Neuronal stem cell (in vitro differentiated cells): ENCODE measurements at regions not wholly inside any gene's neighbourhood (a gene's known extent, or its start where the extent isn't known, plus 50 kb on each side); places are given as distances from the start of the nearest gene placed in this dataset.

Experiments
- DNase-seq: peaks from one replicate; pipeline ENCODE4 v3.0.0-alpha.2; 2013; ENCODE audit warnings: low spot score
- H2AFZ ChIP-seq: one replicate; pipeline ENCODE4 v1.6.1; 2013; ENCODE audit warnings: mild to moderate bottlenecking, low read length, inconsistent platforms
- H2AK5ac ChIP-seq: 2 replicates; pipeline ENCODE4 v1.6.1; 2013; ENCODE audit warnings: low read depth, mild to moderate bottlenecking, inconsistent platforms, low read length, moderate library complexity, mixed read lengths
- H2BK120ac ChIP-seq: 2 replicates; pipeline ENCODE4 v1.6.1; 2013; ENCODE audit warnings: low read depth, mild to moderate bottlenecking, inconsistent platforms, low read length, moderate library complexity, mixed read lengths
- H2BK12ac ChIP-seq: one replicate; pipeline ENCODE4 v1.6.1; 2013; ENCODE audit warnings: low read length, inconsistent platforms
- H2BK15ac ChIP-seq: 2 replicates; pipeline ENCODE4 v1.6.1; 2013; ENCODE audit warnings: mild to moderate bottlenecking, low read length, inconsistent platforms, mixed read lengths
- H2BK5ac ChIP-seq: one replicate; pipeline ENCODE4 v1.6.1; 2013; ENCODE audit warnings: inconsistent platforms, mild to moderate bottlenecking, low read length, moderate library complexity
- H3K14ac ChIP-seq: one replicate; pipeline ENCODE4 v1.6.1; 2013; ENCODE audit warnings: low read length, inconsistent platforms
- H3K18ac ChIP-seq: 2 replicates; pipeline ENCODE4 v1.6.1; 2013; ENCODE audit warnings: low read length, inconsistent platforms
- H3K23ac ChIP-seq: 2 replicates; pipeline ENCODE4 v1.6.1; 2013; ENCODE audit warnings: low read depth, mild to moderate bottlenecking, mixed read lengths, low read length, inconsistent platforms; ENCODE audit not compliant: poor library complexity
- H3K27ac ChIP-seq: replicated peaks from 3 replicates; pipeline ENCODE4 v1.5.1; 2013; ENCODE audit warnings: low read length, inconsistent platforms
- H3K27me3 ChIP-seq, 3 experiments: 2 replicates each; pipeline ENCODE4 v1.6.1; 2013; ENCODE audit warnings: low read length in 3 of 3, mild to moderate bottlenecking in 2 of 3, inconsistent platforms in 1 of 3, low read depth in 1 of 3, mixed read lengths in 1 of 3, moderate library complexity in 1 of 3; ENCODE audit not compliant: control insufficient read depth in 3 of 3, insufficient read depth in 3 of 3
- H3K36me3 ChIP-seq, 2 donors: replicated peaks in 1 of 2; 2 replicates each; pipeline ENCODE4 v1.6.1; 2013; ENCODE audit warnings: low read length in 2 of 2; ENCODE audit not compliant: control insufficient read depth in 2 of 2, insufficient read depth in 2 of 2
- H3K4ac ChIP-seq: 2 replicates; pipeline ENCODE4 v1.6.1; 2013; ENCODE audit warnings: inconsistent platforms, mild to moderate bottlenecking, low read length, moderate library complexity
- H3K4me1 ChIP-seq, 2 donors: 1 replicate in 1 of 2; 2 replicates in 1 of 2; pipeline ENCODE4 v1.6.1; 2013; ENCODE audit warnings: low read length in 2 of 2, low read depth in 1 of 2; ENCODE audit not compliant: control insufficient read depth in 2 of 2, insufficient read depth in 1 of 2
- H3K4me2 ChIP-seq: one replicate; pipeline ENCODE4 v1.6.1; 2013; ENCODE audit warnings: mild to moderate bottlenecking, low read length, inconsistent platforms; ENCODE audit not compliant: insufficient read depth, poor library complexity, severe bottlenecking
- H3K4me3 ChIP-seq, 2 donors: 2 replicates each; pipeline ENCODE4 v1.5.1; 2013; ENCODE audit warnings: low read length in 2 of 2, mild to moderate bottlenecking in 2 of 2, inconsistent platforms in 1 of 2, moderate library complexity in 1 of 2
- H3K79me1 ChIP-seq: one replicate; pipeline ENCODE4 v1.6.1; 2013; ENCODE audit warnings: low read depth, mild to moderate bottlenecking, inconsistent platforms, low read length, moderate library complexity
- H3K9ac ChIP-seq: one replicate; pipeline ENCODE4 v1.6.1; 2013; ENCODE audit warnings: mild to moderate bottlenecking, low read depth, low read length, inconsistent platforms; ENCODE audit not compliant: poor library complexity
- H3K9me3 ChIP-seq, 2 donors: replicated peaks in 1 of 2; 2 replicates each; pipeline versions ENCODE3 to v1.6.1; 2013; ENCODE audit warnings: low read length in 2 of 2, mild to moderate bottlenecking in 2 of 2, inconsistent platforms in 1 of 2, low read depth in 1 of 2, mixed read lengths in 1 of 2, moderate library complexity in 1 of 2; ENCODE audit not compliant: control insufficient read depth in 2 of 2, insufficient read depth in 1 of 2
- H4K8ac ChIP-seq: one replicate; pipeline ENCODE4 v1.6.1; 2013; ENCODE audit warnings: low read depth, mild to moderate bottlenecking, inconsistent platforms, low read length, moderate library complexity
- H4K91ac ChIP-seq: one replicate; pipeline ENCODE4 v1.6.1; 2013; ENCODE audit warnings: low read length, low read depth, mild to moderate bottlenecking, inconsistent platforms; ENCODE audit not compliant: poor library complexity
- WGBS, 2 donors: extraction: QIAGEN DNeasy Blood & Tissue Kit; methylation state at CpG; one replicate each; pipeline ENCODE4 v1.1.7; 2013; ENCODE audit warnings: missing lambda C conversion rate in 2 of 2, mixed read lengths in 1 of 2; ENCODE audit not compliant: insufficient read length in 2 of 2, insufficient replicate concordance in 1 of 2; ENCODE audit errors: extremely low coverage in 2 of 2; 5-methylcytosine and 5-hydroxymethylcytosine counted together

DNA sequence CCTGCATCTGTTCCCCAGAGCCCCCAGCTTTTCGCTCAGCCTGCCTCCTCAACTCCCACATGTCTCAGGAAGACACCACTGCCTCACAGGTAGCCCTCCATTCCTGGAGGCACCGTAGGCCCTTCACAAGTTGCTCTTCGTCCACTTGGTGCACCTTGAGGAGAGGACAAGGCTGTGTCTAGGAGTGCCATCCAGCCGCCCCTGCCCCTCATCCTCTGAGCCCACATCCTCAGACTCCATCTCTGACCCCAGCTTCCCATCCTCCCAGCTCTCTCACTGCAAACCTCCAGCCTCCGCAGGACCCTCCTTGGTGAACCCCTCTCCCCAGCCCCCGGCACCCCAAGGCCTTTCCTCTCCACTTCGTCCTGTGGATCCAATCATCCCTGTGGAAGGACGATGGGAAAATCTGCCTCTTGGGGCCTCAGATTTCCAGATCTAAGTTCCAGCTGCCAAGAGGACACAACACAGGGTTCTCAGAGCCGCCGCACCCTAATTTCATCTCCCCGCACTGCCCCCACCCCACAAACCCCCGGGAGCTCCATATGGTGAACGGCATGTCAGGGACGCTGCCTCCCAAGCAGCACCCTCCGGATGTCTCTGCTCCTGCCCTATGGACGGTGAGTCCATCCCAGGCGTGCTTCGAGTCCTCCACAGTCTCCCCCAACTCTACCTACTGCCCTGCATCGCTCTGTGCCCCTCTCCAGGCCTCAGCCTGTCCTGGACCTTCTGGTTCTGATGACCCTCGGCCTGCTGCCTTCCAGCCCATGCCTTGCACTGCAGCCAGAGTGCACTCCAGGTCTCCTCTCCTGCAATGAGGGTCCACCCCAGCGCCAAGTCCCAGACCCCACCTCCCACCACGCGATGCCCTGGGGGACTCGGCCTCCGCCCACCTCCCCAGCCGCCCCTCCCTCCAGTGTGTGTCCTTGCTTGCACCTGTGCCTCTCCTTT lies 314.1 kb upstream of the DIO3 start:
- no CpG with 5 or more reads among the region's 26 CpGs for WGBS, 2 donors
- Histone ChIP-seq H3K9me3 (peaks cover 0 to 4% of the 10 kb centered on the region in 2 donors), H3K23ac (peak overlapping the region; percentile 18), H4K91ac (no peak overlapping the region), H3K36me3 (no peaks in the 10 kb centered on the region), H2AK5ac (peak overlapping the region; percentile 77), H3K27ac (no peak overlapping the region), H3K14ac (no peak overlapping the region), H3K79me1 (no peaks in the 10 kb centered on the region), H3K9ac (no peak overlapping the region), H2BK5ac (peak overlapping the region; percentile 0), H3K27me3 (no peaks in the 10 kb centered on the region), H2AFZ (no peak overlapping the region), H2BK12ac (peak overlapping the region; percentile 26), H3K4me1 (no peaks in the 10 kb centered on the region), H4K8ac (no peak overlapping the region), H3K18ac (peak overlapping the region; percentile 53), H2BK15ac (no peak overlapping the region), H3K4me2 (no peak overlapping the region), H2BK120ac (no peak overlapping the region), H3K4ac (no peak overlapping the region), H3K4me3 (no peak overlapping the region)
- no peak for DNase-seq

DNA sequence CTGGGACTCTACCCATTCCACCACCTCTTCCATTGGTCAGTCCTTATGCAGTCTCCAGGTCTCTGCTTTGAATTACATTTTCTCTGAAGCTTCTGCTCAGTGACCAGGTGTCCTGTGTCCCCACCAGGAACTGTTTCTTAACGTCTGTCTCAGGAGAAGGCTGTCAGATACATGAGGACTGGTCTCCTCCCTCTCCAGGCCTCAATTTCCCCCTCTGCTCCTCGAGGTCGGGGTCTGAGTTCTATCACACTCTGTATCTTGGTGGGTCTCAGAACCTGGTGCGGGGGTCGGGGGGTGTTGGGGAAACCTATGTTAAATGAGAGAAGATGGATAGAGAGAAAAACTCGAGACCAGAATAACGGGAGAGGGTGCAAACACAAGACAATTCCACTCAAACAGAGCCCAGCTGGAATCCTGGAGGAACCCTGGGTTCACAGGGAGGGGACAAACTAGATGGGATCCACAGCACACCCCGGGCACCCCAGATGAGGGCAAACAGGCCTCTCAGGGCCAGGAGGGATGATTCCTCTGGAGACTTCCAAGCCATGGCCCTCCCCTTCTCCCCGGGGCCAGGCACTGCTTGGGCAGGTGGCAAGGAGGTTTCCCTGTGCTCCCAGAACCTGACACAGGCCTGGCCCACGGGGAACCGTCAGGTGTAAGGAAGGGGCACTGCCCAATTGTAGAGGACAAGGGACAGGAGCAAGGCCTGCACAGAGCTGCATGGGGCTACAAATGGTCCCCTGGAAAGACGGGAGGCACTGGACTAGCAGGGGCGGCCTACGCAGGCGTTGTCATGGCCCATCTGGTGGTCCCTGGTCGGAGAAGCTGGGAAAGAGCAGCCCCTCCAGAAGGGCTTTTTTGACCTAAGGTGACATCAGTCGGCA lies 313.2 kb upstream of the DIO3 start:
- Histone ChIP-seq H3K9me3 (peaks cover 0 to 4% of the 10 kb centered on the region in 2 donors), H3K4me2 (no peak overlapping the region)

DNA sequence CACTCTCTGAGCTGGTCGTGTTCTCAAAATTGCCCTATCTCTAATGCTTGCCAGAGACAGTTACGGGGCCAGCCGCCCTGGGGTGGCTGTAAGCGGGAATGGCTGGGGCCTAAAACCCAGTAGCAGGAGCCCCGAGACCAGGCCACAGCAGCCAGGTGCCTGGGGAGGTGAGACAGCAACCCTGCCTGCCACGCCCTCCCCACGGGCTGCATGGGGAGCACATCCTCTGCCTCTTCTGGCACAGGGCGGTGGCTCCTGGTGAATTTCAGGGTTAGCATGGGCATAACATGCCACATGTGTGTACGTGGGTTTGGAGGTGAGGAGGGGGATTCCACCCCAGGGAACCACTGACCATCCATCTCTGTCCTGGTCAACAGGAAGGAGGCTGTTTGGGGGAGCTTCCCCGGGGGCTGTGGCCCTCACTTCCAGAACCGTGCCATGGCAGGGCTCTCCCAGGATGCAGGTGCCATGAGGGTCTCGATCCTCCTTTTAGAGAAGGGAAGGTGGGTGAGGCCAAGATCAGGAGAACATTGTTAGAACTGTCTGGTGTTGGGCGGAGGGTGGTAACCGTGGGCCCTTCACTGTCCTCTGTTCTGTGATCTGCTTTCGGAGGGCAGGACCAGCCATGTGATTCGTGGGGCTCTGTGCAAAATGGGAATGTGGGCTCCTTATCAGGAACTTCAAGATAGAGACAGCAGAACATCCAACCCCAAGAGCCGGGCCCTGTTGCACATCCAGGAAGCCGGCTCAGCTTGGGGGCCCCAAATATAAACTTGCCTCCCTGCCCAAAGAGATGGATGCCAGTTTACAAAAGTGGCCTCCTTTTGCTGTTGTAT lies 312.2 kb upstream of the DIO3 start:
- Histone ChIP-seq H3K36me3 (no peaks in the 10 kb centered on the region), H3K4me2 (no peak overlapping the region), H3K18ac (no peak overlapping the region), H2BK5ac (no peak overlapping the region), H2AFZ (no peak overlapping the region), H3K23ac (no peak overlapping the region), H3K4ac (no peak overlapping the region), H2AK5ac (no peak overlapping the region), H2BK120ac (no peak overlapping the region), H3K4me3 (no peak overlapping the region), H3K14ac (peak overlapping the region; percentile 2), H3K4me1 (no peaks in the 10 kb centered on the region), H3K27me3 (peaks cover 0 to 1% (median 0%) of the 10 kb centered on the region in 3 experiments), H4K8ac (no peak overlapping the region), H3K9me3 (peaks cover 0 to 2% of the 10 kb centered on the region in 2 donors), H3K9ac (no peak overlapping the region), H3K79me1 (no peaks in the 10 kb centered on the region), H2BK15ac (no peak overlapping the region), H4K91ac (no peak overlapping the region), H3K27ac (no peak overlapping the region), H2BK12ac (no peak overlapping the region)
- WGBS, 2 donors, result no CpG with 5 or more reads among the region's 18 CpGs
- no peak for DNase-seq

More for the DNA sequence above, 313.2 kb upstream of the DIO3 start:
- no peaks in the 10 kb centered on the region for H3K4me1 ChIP-seq
- H2BK15ac ChIP-seq, result no peak overlapping the region
- no peak overlapping the region for H2BK5ac ChIP-seq
- H4K91ac ChIP-seq, result no peak overlapping the region
- H2AFZ ChIP-seq, result no peak overlapping the region
- no peak overlapping the region for H3K27ac ChIP-seq
- peak overlapping the region; percentile 47 for H3K14ac ChIP-seq
- H3K79me1 ChIP-seq, result no peaks in the 10 kb centered on the region
- WGBS, 2 donors, result no CpG with 5 or more reads among the region's 17 CpGs
- peak overlapping the region; percentile 63 for H3K18ac ChIP-seq
- no peak overlapping the region for H3K9ac ChIP-seq
- H3K4ac ChIP-seq, result no peak overlapping the region
- no peak overlapping the region for H3K23ac ChIP-seq
- H4K8ac ChIP-seq, result no peak overlapping the region
- no peak overlapping the region for H3K4me3 ChIP-seq
- H2BK120ac ChIP-seq, result no peak overlapping the region
- peak overlapping the region; percentile 77 for H2AK5ac ChIP-seq
- H2BK12ac ChIP-seq, result no peak overlapping the region
- DNase-seq, result no peak
- H3K27me3 ChIP-seq, result no peaks in the 10 kb centered on the region
- no peaks in the 10 kb centered on the region for H3K36me3 ChIP-seq
